ENCODE measurements at regions not wholly inside any gene's neighbourhood (a gene's known extent, or its start where the extent isn't known, plus 50 kb on each side); places are given as distances from the start of the nearest gene placed in this dataset.

DNA sequence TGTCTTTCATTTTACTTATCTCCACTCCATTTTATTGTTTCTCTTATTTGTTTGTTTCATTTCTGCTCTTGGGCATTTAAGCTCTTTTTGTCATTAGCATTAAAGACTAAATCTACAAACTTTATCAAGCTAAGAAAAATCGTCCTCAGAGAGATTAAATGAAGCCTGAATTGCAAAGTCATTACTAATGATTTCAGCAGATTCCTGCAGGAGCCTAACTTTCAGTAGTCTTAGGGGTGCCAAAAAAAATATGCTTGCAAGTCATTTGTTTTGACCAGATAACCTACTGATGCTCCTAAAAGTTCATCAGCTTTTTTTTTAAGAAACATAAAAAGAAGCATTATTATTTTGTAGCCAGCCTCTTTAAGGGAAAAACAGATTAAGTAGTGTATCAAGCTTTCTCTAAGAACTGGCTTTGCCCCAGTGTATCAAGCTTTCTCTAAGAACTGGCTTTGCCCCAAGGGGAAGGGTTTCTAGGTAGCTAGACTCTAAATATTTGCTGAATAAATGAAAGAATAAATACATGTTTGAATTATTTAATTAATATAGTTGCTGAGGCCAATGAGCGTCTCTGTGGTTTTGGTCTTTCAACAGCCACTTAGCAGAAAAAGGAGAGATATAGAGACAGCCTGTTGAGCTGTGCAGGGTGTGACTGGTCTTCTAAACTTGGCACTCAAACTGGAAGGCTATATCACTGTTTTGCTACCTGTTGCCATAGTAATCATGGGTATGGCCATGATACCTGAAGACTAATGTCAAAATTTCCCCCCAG is 174.2 kb downstream of the BTC start:
- H3K36me3 Mint-ChIP-seq = no peaks in the 10 kb centered on the region
- DNase-seq (ENCODE audit: low spot score in 2 of 2) (no peak), ATAC-seq (no peak)
- H3K4me3 Mint-ChIP-seq = no peak overlapping the region
- H3K4me1 Mint-ChIP-seq = no peaks in the 10 kb centered on the region
- peaks cover 3% of the 10 kb centered on the region for H3K9me3 Mint-ChIP-seq
- H3K27ac Mint-ChIP-seq = no peak overlapping the region

- no peak for ATAC-seq
- H3K36me3 Mint-ChIP-seq = no peaks in the 10 kb centered on the region
- H3K9me3 Mint-ChIP-seq = peaks cover 3% of the 10 kb centered on the region
These were observed 172.7 kb downstream of the BTC start for GRCh38 chr4:74621616-74622015.

DNA sequence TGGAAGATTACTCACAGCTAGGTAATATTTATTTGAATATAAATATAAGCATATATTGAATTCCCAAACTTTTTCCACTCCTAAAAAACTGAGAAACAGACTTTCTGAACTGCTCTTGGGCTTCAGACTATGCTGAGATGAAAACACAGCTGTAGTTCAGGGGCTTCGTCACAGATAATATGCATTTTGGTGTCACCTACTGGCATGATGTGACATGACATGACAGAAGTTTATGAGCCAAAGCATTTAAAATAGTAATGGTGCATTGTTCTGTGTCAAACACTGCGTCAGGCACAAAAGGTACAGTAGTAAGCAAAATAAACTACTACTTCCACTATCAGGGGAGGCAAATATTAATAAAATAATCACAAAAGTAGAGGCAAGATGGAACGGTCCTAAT is 171.3 kb downstream of the BTC start:
- no peak overlapping the region for H3K4me3 Mint-ChIP-seq
- no peak for DNase-seq (ENCODE audit: low spot score in 2 of 2)
- no peaks in the 10 kb centered on the region for H3K36me3 Mint-ChIP-seq
- no peaks in the 10 kb centered on the region for H3K9me3 Mint-ChIP-seq
- H3K27ac Mint-ChIP-seq = no peak overlapping the region
- no peak for ATAC-seq
- H3K4me1 Mint-ChIP-seq = no peaks in the 10 kb centered on the region

More at GRCh38 chr4:74621616-74622015, 172.7 kb downstream of the BTC start:
- no peak overlapping the region for H3K4me3 Mint-ChIP-seq
- no peak for DNase-seq (ENCODE audit: low spot score in 2 of 2)
- no peak overlapping the region for H3K27ac Mint-ChIP-seq
- H3K4me1 Mint-ChIP-seq = no peaks in the 10 kb centered on the region

DNA sequence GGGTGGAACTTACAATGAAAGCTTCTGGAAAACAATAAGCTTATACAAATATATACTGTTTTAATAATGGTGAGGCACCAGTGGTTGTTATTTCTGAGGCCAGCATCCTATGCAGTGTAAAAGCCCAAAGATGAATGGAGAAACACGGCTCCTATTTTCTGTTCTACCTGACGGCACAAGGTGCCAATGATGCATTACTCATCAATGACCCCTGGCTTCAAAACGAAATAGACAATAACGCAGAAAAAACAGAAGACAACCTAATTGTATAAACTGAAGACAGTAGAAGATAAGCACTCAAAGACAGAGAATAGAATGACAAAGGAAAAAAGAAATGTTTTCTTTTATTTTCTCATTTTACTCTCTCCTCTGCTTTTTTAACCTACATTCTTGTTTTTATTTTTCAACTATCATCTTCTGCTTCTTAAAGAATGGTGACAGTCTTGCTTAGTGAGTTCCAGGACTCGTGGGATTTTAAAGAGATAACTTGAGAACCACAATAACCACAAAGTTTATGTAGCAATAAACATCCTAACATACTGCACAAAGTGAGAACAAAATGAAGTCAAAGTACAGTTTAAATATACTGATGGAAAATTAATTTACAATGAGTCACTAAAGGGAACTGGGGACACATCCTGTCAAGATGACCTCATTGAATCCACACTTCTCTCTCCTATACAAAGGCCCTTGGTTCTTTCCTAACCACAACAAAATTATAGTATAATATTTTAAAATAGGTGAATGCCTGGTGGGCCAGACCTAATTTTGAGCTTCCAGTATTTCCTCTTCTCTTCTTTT is 169.8 kb downstream of the BTC start:
- Mint-ChIP-seq H3K27ac (no peak overlapping the region), H3K9me3 (no peaks in the 10 kb centered on the region), H3K4me3 (no peak overlapping the region), H3K36me3 (no peaks in the 10 kb centered on the region), H3K4me1 (no peaks in the 10 kb centered on the region)
- DNase-seq (ENCODE audit: low spot score in 2 of 2) (no peak), ATAC-seq (no peak)

DNA sequence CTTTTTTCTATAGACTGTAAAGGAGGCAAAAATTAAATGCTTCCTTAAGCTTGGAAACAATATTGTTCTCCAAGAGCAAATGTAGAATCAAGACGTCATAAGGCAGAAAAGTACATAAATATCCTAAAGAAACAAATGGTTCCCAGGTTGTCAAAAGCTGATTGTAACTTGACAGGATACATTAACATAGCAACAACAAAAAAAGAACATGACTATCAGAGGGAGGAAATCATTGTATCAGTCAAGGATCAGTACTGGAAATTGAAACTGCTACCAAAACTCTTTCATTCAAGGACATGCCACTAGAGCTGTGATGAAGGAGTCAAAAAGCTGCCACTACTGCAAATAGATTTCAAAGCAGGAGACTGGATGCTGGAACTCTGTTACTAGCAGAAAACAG is 168.3 kb downstream of the BTC start:
- ATAC-seq (no peak), DNase-seq (ENCODE audit: low spot score in 2 of 2) (no peak)
- no peaks in the 10 kb centered on the region for H3K36me3 Mint-ChIP-seq
- no peaks in the 10 kb centered on the region for H3K4me1 Mint-ChIP-seq
- H3K4me3 Mint-ChIP-seq = no peak overlapping the region
- no peaks in the 10 kb centered on the region for H3K9me3 Mint-ChIP-seq
- no peak overlapping the region for H3K27ac Mint-ChIP-seq

DNA sequence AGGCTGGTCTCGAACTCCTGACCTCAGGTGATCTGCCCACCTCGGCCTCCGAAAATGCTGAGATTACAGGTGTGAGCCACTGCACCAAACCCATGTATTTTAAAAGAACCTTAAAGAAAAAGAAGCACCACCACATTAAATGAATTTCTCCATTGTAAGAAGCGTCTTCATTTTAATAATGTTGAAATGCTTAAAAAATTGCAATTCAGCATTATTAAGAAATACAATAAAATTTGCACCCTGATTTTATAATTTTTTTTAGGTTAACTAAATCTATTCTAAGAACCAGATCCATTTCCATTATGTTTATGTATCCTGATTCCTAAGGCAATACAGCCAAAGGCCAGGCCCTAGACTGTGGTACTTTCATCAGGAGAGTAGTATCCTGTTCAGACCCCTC is 167.2 kb downstream of the BTC start:
- no peak overlapping the region for H3K27ac Mint-ChIP-seq
- no peaks in the 10 kb centered on the region for H3K4me1 Mint-ChIP-seq
- no peak overlapping the region for H3K4me3 Mint-ChIP-seq
- H3K36me3 Mint-ChIP-seq = no peaks in the 10 kb centered on the region
- ATAC-seq (no peak), DNase-seq (ENCODE audit: low spot score in 2 of 2) (no peak)
- no peaks in the 10 kb centered on the region for H3K9me3 Mint-ChIP-seq

- Mint-ChIP-seq H3K27ac (no peak overlapping the region), H3K9me3 (no peaks in the 10 kb centered on the region), H3K4me1 (no peaks in the 10 kb centered on the region), H3K4me3 (no peak overlapping the region), H3K36me3 (no peaks in the 10 kb centered on the region)
- no peak for DNase-seq (ENCODE audit: low spot score in 2 of 2)
- no peak for ATAC-seq
These were observed 166.8 kb downstream of the BTC start for GRCh38 chr4:74627504-74627903.

DNA sequence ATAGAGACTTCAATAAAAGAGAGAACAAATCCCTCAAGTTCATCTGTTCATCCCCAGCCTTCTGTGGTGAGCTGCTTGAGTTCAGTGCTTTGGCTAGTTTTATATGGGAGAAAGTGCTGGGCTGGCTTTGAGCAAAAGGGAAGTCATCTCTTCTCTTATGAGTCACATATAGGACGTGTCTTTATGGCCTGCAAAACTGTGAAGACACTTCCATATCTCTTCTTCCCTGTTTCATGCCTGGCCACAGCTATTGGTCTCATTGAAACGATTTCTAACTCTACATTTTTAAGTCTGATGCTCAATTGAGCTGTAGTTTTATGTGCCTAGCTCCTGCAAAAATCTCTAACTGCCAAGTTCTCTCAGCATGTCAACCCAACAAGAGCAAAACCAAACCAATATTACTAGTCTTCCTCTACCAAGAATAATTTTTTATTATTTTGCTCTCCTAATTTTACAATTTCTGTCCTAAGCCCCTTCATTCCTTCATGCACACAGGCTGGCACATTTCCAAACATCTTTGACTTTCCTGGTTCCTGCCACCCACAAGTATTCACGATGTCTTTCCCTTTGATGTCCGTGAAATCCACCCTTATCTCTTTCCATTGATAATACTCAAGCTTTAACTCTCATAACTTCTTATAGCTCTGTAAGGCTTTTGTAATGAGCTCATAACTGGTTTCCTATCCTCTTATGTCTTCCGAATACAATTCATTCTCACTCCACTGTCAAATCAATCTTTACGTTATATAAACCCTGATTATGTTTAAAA is 165.3 kb downstream of the BTC start:
- no peaks in the 10 kb centered on the region for H3K36me3 Mint-ChIP-seq
- H3K9me3 Mint-ChIP-seq = peaks cover 2% of the 10 kb centered on the region
- H3K4me3 Mint-ChIP-seq = no peak overlapping the region
- DNase-seq (ENCODE audit: low spot score in 2 of 2) (no peak), ATAC-seq (no peak)
- H3K27ac Mint-ChIP-seq = no peak overlapping the region
- H3K4me1 Mint-ChIP-seq = no peaks in the 10 kb centered on the region

DNA sequence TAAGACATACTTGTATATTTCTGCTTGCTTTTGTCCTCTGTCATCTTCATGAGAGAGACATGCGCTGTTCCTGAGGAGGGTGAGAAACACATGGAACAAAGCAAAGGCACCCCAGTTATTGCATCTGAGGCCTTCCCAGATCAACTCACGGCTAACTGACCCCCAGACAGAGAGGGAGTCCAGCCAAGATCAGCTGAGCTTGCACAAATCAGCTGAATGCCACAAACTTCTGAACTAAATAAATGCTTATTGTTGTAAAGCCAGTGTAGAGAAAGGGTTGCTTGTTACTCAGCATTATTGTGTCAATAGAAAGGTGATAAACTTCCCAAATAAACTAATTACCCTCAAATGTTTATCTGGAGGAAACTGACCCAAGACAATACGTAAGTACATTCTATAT is 163.8 kb downstream of the BTC start:
- H3K4me3 Mint-ChIP-seq = no peak overlapping the region
- peaks cover 2% of the 10 kb centered on the region for H3K9me3 Mint-ChIP-seq
- no peak overlapping the region for H3K27ac Mint-ChIP-seq
- no peak for DNase-seq (ENCODE audit: low spot score in 2 of 2)
- H3K4me1 Mint-ChIP-seq = no peaks in the 10 kb centered on the region
- H3K36me3 Mint-ChIP-seq = no peaks in the 10 kb centered on the region
- no peak for ATAC-seq

DNA sequence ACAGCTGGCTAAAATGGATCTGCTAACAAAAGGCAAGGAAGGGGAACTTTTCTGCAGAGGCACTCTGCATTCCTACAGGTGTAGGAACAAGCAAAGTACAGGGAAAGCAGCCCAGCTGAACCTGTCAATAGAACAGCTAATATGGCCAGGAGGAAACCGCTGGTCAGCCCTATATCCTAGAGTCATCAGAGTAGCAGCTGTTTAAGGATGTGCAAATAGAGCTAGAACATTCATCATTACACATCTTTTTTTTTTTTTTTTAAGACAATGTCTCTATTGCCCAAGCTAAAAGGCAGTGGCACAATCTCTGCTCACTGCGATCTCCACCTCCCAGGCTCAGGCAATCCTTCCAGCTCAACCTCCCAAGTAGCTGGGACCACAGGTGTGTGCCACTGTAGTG is 163.0 kb downstream of the BTC start:
- H3K9me3 Mint-ChIP-seq = peaks cover 2% of the 10 kb centered on the region
- no peak for ATAC-seq
- no peaks in the 10 kb centered on the region for H3K4me1 Mint-ChIP-seq
- no peak overlapping the region for H3K4me3 Mint-ChIP-seq
- H3K27ac Mint-ChIP-seq = no peak overlapping the region
- no peaks in the 10 kb centered on the region for H3K36me3 Mint-ChIP-seq
- no peak for DNase-seq (ENCODE audit: low spot score in 2 of 2)

GRCh38 chr4:74631988-74632387 is 162.3 kb downstream of the BTC start:
- H3K9me3 Mint-ChIP-seq = peaks cover 2% of the 10 kb centered on the region
- H3K4me3 Mint-ChIP-seq = no peak overlapping the region
- H3K4me1 Mint-ChIP-seq = no peaks in the 10 kb centered on the region
- no peak for DNase-seq (ENCODE audit: low spot score in 2 of 2)
- no peaks in the 10 kb centered on the region for H3K36me3 Mint-ChIP-seq
- no peak overlapping the region for H3K27ac Mint-ChIP-seq
- ATAC-seq = no peak

DNA sequence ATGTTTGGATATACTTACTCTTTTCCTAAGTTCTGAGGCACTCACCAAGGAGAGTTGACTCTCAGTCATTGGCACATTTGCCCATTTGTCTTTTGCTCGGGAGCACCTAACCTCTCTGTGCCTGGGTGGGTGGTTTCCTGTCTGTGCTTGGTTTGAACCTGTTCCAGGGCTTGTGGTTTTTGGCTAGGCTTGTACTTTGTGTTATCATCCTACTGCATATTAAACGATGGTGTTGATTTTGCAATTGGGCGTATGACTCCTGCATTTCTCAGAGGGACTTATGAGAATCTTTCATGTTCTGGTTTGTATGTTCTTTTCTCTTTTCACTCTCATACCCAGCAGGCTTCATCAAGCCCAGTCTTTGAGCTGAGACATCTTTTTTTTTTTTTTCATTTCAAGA is 161.7 kb downstream of the BTC start:
- no peak overlapping the region for H3K4me3 Mint-ChIP-seq

GRCh38 chr4:74635074-74635473 is 159.2 kb downstream of the BTC start:
- Mint-ChIP-seq H3K4me1 (no peaks in the 10 kb centered on the region), H3K27ac (no peak overlapping the region), H3K36me3 (no peaks in the 10 kb centered on the region), H3K9me3 (peaks cover 2% of the 10 kb centered on the region), H3K4me3 (no peak overlapping the region)
- DNase-seq (ENCODE audit: low spot score in 2 of 2) (no peak), ATAC-seq (no peak)

More for the DNA sequence above, 161.7 kb downstream of the BTC start:
- H3K27ac Mint-ChIP-seq = no peak overlapping the region
- no peaks in the 10 kb centered on the region for H3K36me3 Mint-ChIP-seq
- no peaks in the 10 kb centered on the region for H3K4me1 Mint-ChIP-seq
- ATAC-seq (peak; percentile 19), DNase-seq (ENCODE audit: low spot score in 2 of 2) (no peak)
- H3K9me3 Mint-ChIP-seq = peaks cover 2% of the 10 kb centered on the region

GRCh38 chr4:74635490-74636123 is 158.7 kb downstream of the BTC start:
- Mint-ChIP-seq H3K4me3 (no peak overlapping the region), H3K36me3 (no peaks in the 10 kb centered on the region), H3K9me3 (peaks cover 2% of the 10 kb centered on the region), H3K27ac (no peak overlapping the region), H3K4me1 (no peaks in the 10 kb centered on the region)
- no peak for DNase-seq (ENCODE audit: low spot score in 2 of 2)
- ATAC-seq = no peak

DNA sequence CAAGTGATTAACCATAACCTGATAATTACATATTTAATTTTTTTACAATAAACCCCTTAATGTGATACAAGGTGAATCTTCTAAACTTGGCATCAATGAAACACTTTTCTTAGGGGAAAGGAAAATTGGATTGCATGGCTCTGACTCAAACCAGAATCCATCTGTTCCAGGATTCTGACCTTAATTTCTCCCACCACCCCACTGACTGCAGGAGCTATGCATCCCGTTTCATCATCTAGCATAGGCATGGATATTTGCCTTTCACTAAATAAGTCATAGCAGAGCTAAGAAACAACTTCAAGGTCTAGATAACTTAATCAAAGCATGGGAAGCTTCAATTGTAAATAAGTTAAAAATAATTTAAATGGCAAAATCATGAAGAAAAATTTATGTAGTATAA is 156.3 kb downstream of the BTC start:
- no peaks in the 10 kb centered on the region for H3K4me1 Mint-ChIP-seq
- no peaks in the 10 kb centered on the region for H3K36me3 Mint-ChIP-seq
- no peak for ATAC-seq
- no peak overlapping the region for H3K4me3 Mint-ChIP-seq
- peaks cover 2% of the 10 kb centered on the region for H3K9me3 Mint-ChIP-seq
- no peak overlapping the region for H3K27ac Mint-ChIP-seq
- no peak for DNase-seq (ENCODE audit: low spot score in 2 of 2)

Measured in stimulated activated effector memory CD8-positive, alpha-beta T cell treated with anti-CD3 and anti-CD28 coated beads, Interleukin-12 subunit alpha, Interleukin-12 subunit beta, amount 100 ng/mL, for 72 hours (primary cell).